Kasumi-1 (cell line): ENCODE measurements at regions not wholly inside any gene's neighbourhood (a gene's known extent, or its start where the extent isn't known, plus 50 kb on each side); places are given as distances from the start of the nearest gene placed in this dataset.
"Not testable (repeated sequence)": the region's sequence is repeated elsewhere in the genome, so short reads cannot be mapped to it uniquely, and the experiment has no call there.

Experiments used
- DNase-seq, 2 experiments: peaks; one replicate each; lab custom pipeline; 2025; lab: John Stamatoyannopoulos, UW

DNA sequence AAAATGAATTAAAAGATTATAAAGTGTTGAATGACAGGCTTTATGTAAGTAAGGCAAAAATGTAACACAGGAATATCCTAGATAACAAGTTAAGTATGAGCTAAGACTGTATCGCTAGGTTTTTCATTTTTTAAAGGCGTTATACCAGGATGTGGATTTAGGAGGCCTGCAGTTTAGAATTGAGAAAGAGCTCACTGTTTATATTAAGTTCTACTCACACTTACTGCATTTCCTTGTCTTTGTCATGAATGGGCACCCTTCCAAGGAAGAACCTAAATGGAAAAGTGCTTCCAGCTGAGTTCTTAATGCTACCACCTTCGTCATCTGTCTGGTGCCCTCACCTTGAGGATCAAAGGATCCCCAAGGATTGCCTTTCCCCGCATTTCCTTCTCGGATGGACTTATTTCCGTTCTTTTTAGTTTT is 148.7 kb downstream of the SOX4 start:
- DNase-seq = no peak

DNA sequence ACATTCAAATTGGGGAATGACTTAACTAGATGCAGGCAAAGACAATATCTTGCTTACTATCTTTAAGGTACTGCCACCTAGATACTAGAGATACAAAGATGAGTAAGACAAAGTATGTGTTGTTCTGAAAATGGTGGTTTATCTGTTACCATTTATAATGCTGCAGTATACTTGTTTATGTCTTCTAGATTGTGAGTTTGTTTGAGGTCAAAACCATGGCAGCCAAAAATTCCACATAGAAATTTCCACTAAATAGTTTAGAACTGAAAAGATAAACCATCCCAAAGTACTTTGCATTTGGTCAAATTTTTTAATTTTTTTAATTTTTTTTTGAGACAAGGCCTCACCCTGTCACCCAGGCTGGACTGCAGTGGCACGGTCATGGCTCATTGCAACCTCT is 150.8 kb downstream of the SOX4 start:
- DNase-seq = no peak

DNA sequence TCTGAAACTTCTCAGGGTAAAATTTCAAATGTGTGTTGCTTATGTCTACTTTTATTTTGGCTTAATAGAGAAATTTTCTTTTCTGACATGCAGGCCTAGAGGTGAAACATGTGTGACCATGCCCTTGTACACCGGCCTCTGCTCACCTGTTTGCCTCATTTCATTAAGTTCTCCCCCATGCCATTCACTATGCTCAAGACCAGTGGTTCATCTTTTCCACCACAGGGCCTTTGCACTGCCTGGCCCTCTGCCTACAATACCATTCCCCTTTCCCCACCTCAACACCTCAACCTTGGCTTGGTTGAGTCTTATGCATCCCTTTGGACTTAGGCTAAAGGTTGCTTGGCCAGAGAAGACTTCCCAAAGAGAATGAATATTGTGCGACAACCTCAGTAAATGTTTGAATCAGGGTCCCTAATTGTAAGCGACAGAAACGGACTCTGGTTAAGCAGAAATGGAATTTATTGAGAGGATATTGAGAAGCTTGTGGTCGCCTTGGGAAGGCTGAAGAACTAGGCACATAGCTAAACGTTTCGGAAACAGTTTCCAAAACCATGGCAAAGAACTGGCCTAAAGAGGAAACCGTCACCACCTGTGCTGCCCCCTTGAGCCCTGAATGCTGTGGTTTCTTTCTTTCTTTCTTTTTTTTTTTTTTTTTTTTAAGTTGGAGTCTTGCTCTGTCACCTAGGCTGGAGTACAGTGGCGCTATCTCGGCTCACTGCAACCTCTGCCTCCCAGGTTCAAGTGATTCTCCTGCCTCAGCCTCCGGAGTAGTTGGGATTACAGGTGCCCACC is 152.2 kb downstream of the SOX4 start:
- no peak for DNase-seq

DNA sequence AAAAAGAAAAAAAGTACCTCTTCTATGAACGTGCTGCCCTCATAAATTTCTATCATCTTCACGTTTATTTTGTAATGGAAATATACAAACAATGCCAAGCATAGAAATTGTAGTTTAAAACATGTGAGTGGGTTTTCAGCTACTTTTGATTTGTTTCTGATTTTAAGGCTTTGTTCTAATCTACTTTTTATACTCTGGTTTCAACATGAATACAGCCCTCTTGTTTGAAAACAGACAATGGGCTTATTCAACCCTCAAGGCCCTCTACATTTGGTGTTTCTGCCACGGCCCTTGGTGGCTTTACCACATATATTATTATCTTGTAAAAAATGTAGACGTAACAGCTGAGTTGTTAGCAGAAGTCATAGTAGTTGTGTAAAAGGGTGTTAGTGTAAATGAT is 153.9 kb downstream of the SOX4 start:
- no peak for DNase-seq

DNA sequence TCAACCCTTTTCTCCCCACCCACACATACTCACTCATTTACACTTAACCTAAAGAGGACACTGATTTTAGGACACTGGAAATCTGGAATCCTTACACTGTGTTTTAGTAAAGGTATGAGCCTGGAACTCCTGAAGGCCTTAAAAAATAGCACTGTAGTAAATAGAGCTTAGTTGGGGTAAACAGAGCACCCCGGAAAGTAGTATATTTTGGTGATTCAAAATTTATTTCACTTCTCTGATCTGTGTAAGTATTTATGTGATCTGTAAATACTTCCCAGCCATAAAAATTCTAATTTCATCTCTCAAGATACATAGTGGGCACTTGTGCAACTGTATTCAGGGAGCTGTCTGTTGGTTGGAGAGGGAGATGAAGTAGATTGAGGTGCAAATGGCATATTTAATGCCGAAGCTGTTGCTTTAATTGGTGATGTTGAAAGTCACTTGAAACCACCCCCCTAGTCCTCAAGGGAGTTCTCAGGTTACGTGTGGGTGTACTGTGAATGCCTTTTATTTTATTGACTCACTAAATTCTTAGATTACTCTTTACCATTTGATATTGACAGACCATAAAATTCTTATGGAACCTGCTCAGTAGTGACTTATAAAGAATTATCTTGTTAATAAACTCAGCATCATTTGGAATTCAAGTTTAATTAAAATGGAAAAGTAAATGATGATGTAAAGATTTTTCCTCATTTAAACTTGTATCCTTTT is 154.9 kb downstream of the SOX4 start:
- DNase-seq = no peak

DNA sequence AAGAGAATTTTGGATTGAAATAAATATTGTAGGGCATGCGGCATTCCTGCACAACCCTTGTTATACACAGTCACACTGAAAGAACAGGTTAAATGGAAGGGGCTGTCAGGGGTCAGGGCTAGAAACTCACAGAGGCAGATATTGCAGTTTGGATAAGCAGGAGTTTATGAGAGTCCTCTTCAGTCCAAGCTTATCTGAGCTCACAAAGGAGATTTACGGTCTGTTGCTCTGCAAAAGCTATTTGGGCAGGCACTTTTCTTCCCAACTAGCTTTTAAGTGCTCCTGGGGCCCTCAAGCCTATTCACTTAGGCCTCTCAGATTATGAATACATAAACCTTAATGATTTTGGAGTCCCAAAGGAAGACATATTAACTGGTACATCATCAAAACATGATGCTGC is 156.2 kb downstream of the SOX4 start:
- DNase-seq = no peak

DNA sequence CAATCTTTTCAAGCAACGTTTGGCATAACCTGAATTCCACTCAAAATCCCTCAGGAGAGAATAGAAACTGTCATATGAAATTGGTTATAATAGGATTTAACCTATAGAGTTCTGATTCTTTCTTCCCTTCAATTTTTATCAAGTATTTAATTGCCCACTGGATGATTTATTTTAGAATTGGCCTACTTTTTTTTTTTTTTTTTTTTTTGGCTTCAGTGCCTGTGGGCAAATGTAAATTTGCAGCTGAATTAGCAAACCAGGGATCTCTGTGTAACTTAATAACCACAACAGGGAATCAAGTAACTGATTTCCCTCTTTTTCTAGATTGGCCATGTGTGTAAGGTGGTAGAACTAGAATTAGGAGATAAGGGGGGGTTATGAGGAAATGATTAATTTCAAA is 157.0 kb downstream of the SOX4 start:
- DNase-seq = no peak

DNA sequence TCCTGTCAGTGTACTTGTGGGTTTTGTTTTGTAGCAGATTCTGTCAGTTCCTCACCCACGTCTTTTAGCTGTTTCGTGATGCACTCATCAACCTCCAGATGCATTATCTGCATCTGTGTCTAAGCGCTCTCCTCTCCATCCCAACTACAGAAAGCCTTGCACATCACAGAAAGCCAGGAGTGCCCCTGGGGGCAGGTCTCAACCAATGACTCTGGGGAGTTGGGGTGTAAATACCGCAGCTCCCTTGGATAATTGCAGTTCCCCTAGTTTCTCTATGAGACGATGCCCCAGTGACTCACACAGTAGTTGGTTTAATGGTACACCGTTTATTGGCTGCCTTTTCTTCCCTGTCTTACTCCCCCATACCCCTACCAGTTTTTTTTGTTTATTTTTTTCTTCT is 158.1 kb downstream of the SOX4 start:
- no peak for DNase-seq

DNA sequence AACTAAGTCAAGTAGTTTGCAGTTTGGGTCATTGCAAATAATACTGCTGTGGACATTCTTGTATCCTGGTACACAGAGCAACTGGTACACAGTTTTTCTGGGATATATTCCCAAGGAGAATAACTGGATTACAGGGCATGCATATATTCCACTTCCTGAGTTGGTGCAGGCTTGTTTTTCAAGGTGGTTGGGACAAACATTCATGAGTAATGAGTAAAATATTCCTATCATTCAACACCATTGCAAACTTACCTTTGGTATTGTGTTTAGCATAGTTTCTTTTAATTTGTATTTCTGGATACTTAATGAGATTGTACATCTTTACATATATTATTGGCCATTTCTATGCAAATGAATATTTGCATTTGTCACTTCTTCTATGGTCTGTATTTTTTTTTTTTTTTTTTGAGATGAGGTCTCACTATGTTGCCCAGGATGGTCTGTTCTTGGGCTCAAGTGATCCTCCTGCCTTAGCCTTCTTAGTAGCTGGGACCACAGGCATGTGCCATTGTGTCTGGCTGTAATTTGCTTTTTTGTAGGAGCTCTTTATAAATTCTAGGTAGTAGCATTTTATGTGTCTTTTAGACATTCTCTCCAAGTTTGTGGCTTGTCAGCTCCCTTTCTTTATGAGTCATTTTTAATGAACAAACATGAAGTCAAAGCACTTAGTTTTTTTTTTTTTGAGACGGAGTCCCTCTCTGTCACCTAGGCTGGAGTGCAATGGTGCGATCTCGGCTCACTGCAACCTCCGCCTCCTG is 158.7 kb downstream of the SOX4 start:
- DNase-seq = no peak

DNA sequence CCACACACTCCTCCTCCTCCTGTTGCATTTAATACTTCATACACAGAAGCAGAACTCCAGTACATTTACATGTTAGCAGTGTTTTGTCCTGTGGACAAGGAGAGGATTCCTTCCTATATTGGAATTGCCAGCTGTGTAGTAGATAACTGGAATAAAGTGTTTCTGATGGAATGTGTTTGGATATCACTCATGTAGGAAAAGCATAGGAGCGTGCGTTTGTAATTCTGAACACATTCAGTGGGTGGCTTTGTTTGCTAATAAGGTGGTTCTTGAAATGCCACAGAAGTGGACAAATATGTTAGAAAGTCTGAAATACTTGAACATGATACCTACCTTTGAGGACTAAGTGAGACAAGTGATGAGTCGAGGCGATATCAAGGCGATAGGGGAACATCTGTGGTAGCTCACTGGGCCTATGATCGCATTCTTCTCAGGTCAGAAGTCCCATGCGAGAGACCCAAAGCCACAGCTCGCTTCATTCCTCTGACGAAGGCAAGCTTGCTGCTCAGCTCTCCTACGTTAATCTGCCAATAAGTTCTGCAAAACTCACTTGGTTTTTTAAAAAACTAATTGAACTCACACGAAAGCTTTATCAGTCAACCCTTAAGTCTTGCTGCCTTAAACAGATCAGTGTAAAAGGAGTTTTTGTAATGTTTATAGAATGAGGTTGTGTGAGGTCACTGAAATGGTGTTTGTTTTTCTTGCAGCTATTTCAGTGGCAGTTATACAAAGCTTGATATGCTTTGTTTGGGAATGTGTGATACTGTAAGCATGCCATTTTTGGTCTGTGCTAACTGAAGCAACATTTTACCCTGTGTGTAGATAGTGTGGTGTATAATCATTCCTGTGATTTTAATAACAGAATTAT is 159.9 kb downstream of the SOX4 start:
- no peak for DNase-seq

DNA sequence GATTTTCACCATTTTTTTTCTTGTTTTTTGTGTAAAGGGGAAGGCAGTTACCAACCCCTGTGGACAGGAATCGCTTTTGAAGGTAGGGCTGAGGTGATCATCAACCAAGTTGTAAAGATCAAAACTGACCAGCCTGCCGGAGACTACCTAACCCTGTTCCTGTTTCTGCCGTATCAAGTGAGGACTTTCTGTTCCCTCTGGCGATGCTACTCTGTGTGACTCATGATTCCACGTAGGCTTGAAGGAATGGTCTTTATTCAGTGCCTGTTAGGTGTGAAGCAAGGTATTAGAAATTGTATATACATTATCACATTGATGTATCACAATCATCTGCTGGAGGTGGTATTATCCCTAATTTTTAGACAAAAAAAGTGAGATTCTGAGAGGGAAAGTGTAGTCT is 161.3 kb downstream of the SOX4 start:
- DNase-seq = no peak

DNA sequence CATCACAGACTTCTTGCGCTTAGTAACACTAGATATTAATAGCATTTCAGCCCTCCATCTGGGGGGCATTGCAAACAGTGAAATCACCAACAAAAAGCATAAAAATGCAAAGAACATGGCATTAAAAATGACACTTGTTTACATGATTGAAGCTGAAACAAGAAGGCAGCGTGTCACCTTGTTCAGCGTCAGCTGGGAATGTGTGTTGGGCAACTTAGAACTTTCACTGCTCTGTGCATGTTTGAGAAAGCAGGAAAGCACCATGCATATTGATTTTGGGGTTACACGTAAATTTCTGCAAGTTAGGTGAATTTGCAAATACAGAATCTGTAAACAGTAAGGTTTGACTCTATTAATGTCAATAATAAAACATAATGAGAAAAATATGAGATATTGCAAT is 162.9 kb downstream of the SOX4 start:
- DNase-seq = no peak

DNA sequence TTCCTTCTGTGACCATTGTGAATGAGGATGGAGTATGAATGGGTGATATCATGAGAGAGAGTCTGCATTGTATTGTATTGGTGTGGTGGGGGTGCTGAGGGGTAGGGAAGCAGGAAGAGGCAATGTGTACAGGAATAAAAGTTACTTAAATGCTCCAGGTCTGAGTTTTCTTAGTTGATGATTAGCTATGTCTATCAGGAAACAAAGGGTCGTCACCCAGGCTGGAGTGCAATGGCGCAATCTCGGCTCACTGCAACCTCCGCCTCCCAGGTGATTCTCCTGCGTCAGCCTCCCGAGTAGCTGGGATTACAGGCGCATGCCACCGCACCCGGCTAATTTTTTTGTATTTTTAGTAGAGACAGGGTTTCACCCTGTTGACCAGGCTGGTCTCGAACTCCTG is 163.8 kb downstream of the SOX4 start:
- not testable (repeated sequence) for DNase-seq

DNA sequence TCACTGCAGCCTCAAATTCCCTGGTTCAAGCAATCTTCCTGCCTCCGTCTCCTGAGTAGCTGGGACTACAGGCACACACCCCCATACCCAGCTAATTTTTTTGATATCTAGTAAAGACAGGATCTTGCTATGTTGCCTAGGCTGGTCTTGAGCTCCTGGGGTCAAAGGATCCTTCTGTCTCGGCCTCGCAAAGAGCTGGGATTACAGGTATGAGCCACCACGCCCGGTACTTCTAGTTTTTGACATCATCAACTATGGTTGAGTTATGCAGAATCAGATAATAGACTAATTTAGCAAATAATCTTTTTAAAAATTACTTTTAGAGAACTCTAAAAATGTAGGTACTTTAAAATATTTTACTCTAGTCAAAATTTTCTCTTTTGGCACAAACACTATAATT is 166.2 kb downstream of the SOX4 start:
- DNase-seq = no peak

DNA sequence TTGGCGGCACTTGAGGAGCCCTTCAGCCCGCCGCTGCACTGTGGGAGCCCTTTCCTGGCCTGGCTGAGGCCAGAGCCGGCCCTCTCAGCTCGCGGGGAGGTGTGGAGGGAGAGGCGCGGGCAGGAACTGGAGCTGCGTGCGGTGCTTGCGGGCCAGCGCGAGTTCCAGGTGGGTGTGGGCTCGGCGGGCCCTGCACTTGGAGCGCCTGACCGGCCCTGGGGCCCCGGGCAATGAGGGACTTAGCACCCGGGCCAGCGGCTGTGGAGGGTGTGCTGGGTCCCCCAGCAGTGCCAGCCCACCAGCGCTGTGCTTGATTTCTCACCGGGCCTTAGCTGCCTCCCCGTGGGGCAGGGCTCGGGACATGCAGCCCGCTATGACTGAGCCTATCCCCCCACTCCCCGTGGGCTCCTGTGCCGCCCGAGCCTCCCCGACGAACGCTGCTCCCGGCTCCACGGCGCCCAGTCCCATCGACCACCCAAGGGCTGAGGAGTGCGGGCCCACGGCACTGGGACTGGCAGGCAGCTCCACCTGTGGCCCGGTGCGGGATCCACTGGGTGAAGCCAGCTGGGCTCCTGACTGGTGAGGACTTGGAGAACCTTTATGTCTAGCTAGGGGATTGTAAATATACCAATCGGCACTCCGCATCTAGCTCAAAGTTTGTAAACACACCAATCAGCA is 167.6 kb downstream of the SOX4 start:
- DNase-seq = not testable (repeated sequence)

DNA sequence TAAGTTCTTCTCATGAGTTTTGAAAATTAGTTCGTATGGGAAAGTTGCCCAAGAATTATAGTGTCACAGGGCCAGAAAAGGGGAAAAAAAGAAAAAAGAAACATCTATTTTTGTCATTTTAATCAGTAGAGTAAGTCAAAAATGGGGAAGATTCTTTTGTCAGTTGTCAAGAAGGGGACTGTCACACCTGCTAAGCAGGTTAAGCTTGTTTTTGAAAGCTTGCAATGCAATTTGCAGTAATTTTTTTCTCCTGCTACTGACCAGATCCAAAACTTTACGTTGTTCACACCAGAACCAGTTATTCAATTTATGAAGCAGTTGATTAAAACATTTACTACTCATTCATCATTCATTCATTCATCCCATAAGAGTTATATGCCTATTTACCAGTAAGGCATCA is 171.4 kb downstream of the SOX4 start:
- DNase-seq = no peak

DNA sequence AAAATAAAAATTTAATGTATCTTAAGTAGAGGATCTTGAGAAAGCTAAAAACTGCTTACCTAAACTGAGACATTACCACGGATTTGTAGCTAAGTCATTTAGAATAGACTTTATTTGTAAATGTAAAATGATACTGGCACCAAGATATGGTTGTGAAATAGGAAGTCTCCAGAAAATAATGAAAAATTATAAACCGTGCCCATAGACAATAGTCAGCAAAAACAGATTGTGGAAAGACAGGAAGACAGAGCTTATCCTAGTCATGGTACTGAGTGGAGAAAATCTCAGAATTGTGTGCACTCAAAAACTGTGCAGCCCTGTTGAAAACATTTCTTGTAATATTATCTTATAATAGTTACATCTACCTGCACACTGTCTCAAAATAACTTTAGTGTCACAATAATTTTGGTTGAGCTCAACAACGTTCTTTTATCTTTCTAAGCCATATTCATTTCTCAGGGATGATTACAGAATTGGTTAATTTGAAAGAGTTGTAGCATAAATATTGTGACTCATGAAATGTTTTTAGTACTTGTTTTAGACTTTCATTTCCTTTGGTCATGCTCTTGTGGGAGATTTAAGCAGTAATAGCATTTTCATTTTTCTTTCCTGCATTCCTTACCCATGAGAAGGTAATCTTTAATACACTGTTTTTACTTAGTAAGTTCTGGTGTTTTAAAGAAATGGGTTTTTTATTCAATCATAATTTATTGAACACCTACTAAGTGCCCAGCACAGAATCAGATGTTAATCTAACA is 174.5 kb downstream of the SOX4 start:
- DNase-seq = no peak

DNA sequence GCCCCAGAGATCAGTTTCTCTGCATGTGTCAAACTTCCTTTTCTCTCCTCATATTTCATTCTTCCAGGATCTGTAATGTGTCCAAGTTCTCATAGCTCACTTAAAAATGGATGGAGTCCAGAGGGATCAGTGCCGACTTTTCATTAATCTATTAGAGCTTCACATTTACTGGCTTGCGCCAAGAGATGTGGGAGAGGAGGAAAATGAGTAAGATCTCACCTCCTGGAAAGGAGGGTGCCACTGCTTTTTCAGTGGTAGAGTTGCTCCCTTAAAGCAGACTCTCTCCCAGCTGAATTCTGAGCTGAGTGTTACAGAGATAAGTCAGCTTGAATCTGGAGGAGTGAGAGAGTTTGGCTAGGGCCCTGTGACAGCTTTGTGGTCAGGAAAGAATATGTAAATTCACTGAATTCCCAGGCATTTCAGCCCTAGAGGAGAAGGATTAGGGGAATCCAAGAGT is 175.9 kb downstream of the SOX4 start:
- no peak for DNase-seq

DNA sequence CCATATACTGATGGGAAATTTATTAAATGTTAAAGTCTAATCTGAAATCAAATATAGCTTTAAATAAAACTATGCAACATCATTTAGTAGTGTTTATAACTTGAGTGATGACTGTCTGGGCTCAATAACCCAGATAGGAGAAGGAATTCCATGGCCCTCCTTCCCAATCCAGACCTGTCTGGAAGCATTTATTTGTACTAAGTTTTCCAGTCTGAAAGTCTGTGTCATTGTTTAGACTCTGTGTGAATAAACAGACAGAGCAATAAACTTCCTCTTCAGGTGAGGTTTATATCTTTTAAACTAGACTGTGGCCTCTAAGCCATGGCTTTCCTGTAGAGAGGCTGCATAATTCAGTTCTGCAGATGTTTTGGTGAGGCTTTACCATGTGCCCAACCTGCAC is 176.4 kb downstream of the SOX4 start:
- no peak for DNase-seq

DNA sequence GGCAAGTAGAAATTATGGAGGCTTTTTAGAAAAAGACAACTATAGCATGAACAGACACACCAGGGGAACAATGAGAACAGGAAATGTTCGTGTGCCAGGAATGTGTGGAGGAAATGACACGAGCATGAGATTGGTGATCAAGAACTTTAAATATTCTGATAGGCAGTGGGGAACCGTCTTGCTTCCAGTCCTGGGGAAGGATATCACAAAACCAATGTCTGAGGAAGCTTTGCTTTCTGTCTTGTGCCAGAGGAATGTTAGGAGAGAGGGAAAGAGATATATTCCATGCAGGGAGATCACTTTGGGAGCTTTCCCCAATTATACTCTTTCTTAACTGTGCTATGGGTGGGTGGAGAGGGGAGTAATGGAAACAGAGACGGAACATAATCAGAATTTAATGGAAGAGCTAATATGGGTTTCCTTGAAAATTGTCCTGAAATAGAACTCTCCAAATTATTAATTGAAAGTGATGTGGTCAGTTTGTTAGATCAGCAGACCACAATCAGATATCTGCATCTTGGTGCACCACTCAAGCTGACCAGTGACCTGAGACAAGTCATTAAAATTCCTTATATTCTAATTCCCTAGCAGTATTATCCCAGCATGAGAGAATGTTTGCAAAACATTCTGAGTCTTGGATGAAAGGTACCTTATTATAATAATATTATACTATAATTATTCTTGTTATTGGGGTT is 178.2 kb downstream of the SOX4 start:
- DNase-seq = no peak
